H1 (cell line): ENCODE measurements at regions not wholly inside any gene's neighbourhood (a gene's known extent, or its start where the extent isn't known, plus 50 kb on each side); places are given as distances from the start of the nearest gene placed in this dataset.

ENCODE experiments used
- CTCF ChIA-PET: fragments of 300-600 bp; sonication (Branson Sonifier 250); formaldehyde crosslinking; loops from one replicate; lab custom pipeline; 2021; ENCODE audit not compliant: partially characterized antibody; lab: Charles Lee
- POLR2A ChIA-PET: fragments of 300-600 bp; sonication (Branson Sonifier 250); formaldehyde crosslinking; loops from one replicate; lab custom pipeline; 2021; ENCODE audit warnings: inconsistent platforms; ENCODE audit not compliant: partially characterized antibody; lab: Charles Lee
- DNase-seq, 2 experiments: peaks; one replicate each; pipeline versions ENCODE4 v3.0.0 to v3.0.0-alpha.2; 2010 to 2022; ENCODE audit warnings: low spot score in 2 of 2, low read depth in 1 of 2, mixed read lengths in 1 of 2
- FAIRE-seq: peaks from 2 replicates; lab custom pipeline; 2011; peaks lifted over from hg19 to GRCh38; lab: Jason Lieb, UNC
- H2AFZ ChIP-seq: 2 replicates; pipeline ENCODE4 v1.8.1; 2012; ENCODE audit warnings: low read length, inconsistent platforms
- H2AK5ac ChIP-seq: 2 replicates; pipeline ENCODE4 v1.6.1; 2013; ENCODE audit warnings: low read depth, low read length
- H2BK120ac ChIP-seq: replicated peaks from 2 replicates; pipeline ENCODE3; 2013; ENCODE audit warnings: low read depth, low read length, inconsistent platforms
- H2BK12ac ChIP-seq: 2 replicates; pipeline ENCODE4 v1.6.1; 2013; ENCODE audit warnings: low read depth, low read length
- H2BK15ac ChIP-seq: 2 replicates; pipeline ENCODE4 v1.6.1; 2013; ENCODE audit warnings: low read length
- H2BK20ac ChIP-seq: 2 replicates; pipeline ENCODE4 v1.6.1; 2013; ENCODE audit warnings: low read length
- H2BK5ac ChIP-seq: 2 replicates; pipeline ENCODE4 v1.6.1; 2013; ENCODE audit warnings: low read depth, low read length
- H3K14ac ChIP-seq: 2 replicates; pipeline ENCODE4 v1.6.1; 2013; ENCODE audit warnings: inconsistent platforms; ENCODE audit not compliant: insufficient read length
- H3K18ac ChIP-seq: 2 replicates; pipeline ENCODE4 v1.6.1; 2013; ENCODE audit warnings: low read length; ENCODE audit errors: extremely low read depth
- H3K23ac ChIP-seq: 2 replicates; pipeline ENCODE4 v1.6.1; 2013; ENCODE audit warnings: inconsistent platforms; ENCODE audit not compliant: insufficient read length
- H3K23me2 ChIP-seq: 2 replicates; pipeline ENCODE4 v1.6.1; 2013; ENCODE audit warnings: low read depth, low read length
- H3K27ac ChIP-seq: 2 replicates; pipeline ENCODE4 v1.6.1; 2011; ENCODE audit warnings: low read depth, low read length, inconsistent platforms
- H3K27me3 ChIP-seq, 4 experiments: replicated peaks in 1 of 4; 1 replicate in 1 of 4; 2 replicates in 3 of 4; pipeline versions ENCODE4 v1.6.1 to v1.8.1; 2011 to 2013; ENCODE audit warnings: low read length in 3 of 4, mild to moderate bottlenecking in 3 of 4, inconsistent platforms in 2 of 4, mixed read lengths in 2 of 4, moderate library complexity in 1 of 4; ENCODE audit not compliant: control insufficient read depth in 3 of 4, insufficient read depth in 3 of 4; ENCODE audit errors: extremely low read depth in 1 of 4
- H3K36me3 ChIP-seq, 4 experiments: 2 replicates each; pipeline versions ENCODE4 v1.6.1 to v1.8.1; 2011 to 2013; ENCODE audit warnings: mild to moderate bottlenecking in 4 of 4, low read length in 3 of 4, moderate library complexity in 2 of 4, control low read depth in 1 of 4, inconsistent platforms in 1 of 4; ENCODE audit not compliant: insufficient read depth in 4 of 4, control insufficient read depth in 2 of 4
- H3K4ac ChIP-seq: replicated peaks from 2 replicates; pipeline ENCODE3; 2013; ENCODE audit warnings: low read length, low read depth, mixed read lengths, inconsistent platforms; ENCODE audit not compliant: insufficient read length
- H3K4me1 ChIP-seq, 4 experiments: replicated peaks in 1 of 4; 1 replicate in 1 of 4; 2 replicates in 3 of 4; pipeline versions ENCODE4 v1.6.1 to v1.8.1; 2011 to 2013; ENCODE audit warnings: low read length in 3 of 4, inconsistent platforms in 2 of 4, mixed read lengths in 1 of 4; ENCODE audit not compliant: insufficient read depth in 4 of 4, control insufficient read depth in 3 of 4
- H3K4me2 ChIP-seq, 2 experiments: 2 replicates each; pipeline versions ENCODE4 v1.6.1 to v1.8.1; 2011 to 2013; ENCODE audit warnings: low read depth in 2 of 2, low read length in 2 of 2, control low read depth in 1 of 2, inconsistent platforms in 1 of 2, mild to moderate bottlenecking in 1 of 2; ENCODE audit not compliant: insufficient read depth in 1 of 2
- H3K4me3 ChIP-seq, 4 experiments: fragments of 200-600, 300-600 bp in 1 of 4; sonication (generic), shearing (Covaris generic), sonication (Bioruptor Twin) in 1 of 4; 2 replicates each; pipeline versions ENCODE4 v1.5.1 to v1.8.1; 2011 to 2016; ENCODE audit warnings: low read length in 4 of 4, low read depth in 3 of 4, control low read depth in 2 of 4, inconsistent platforms in 2 of 4, mild to moderate bottlenecking in 2 of 4, mixed read lengths in 1 of 4, moderate library complexity in 1 of 4; ENCODE audit not compliant: insufficient read depth in 2 of 4; ENCODE audit errors: extremely low read depth in 1 of 4
- H3K56ac ChIP-seq: replicated peaks from 2 replicates; pipeline ENCODE3; 2013; ENCODE audit warnings: low read depth, mild to moderate bottlenecking, mixed read lengths, low read length, inconsistent platforms; ENCODE audit not compliant: insufficient read length
- H3K79me1 ChIP-seq: 2 replicates; pipeline ENCODE4 v1.6.1; 2013; ENCODE audit warnings: low read depth, low read length, control low read depth
- H3K79me2 ChIP-seq, 2 experiments: 2 replicates each; pipeline versions ENCODE4 v1.6.1 to v1.8.1; 2012 to 2013; ENCODE audit warnings: low read length in 2 of 2, mild to moderate bottlenecking in 2 of 2, inconsistent platforms in 1 of 2; ENCODE audit not compliant: insufficient read depth in 2 of 2, control insufficient read depth in 1 of 2
- H3K9ac ChIP-seq, 4 experiments: replicated peaks in 1 of 4; 1 replicate in 1 of 4; 2 replicates in 3 of 4; pipeline versions ENCODE4 v1.6.1 to v1.8.1; 2011 to 2013; ENCODE audit warnings: low read depth in 3 of 4, low read length in 3 of 4, control low read depth in 2 of 4, mild to moderate bottlenecking in 2 of 4, moderate library complexity in 2 of 4, inconsistent platforms in 1 of 4; ENCODE audit errors: extremely low read depth in 1 of 4
- H3K9me3 ChIP-seq, 2 experiments: 2 replicates each; pipeline versions ENCODE4 v1.6.1 to v1.8.1; 2012 to 2013; ENCODE audit warnings: mild to moderate bottlenecking in 2 of 2, moderate library complexity in 2 of 2, control low read depth in 1 of 2, inconsistent platforms in 1 of 2, low read depth in 1 of 2, low read length in 1 of 2, mixed read lengths in 1 of 2; ENCODE audit not compliant: insufficient read depth in 2 of 2
- H4K20me1 ChIP-seq, 2 experiments: replicated peaks in 1 of 2; 2 replicates each; pipeline versions ENCODE3 to v1.8.1; 2011 to 2013; ENCODE audit warnings: inconsistent platforms in 2 of 2, low read length in 2 of 2, mild to moderate bottlenecking in 1 of 2; ENCODE audit not compliant: insufficient read depth in 2 of 2, control insufficient read depth in 1 of 2
- H4K5ac ChIP-seq: 2 replicates; pipeline ENCODE4 v1.6.1; 2013; ENCODE audit warnings: low read length, low read depth, mixed read lengths, inconsistent platforms; ENCODE audit not compliant: insufficient read length
- H4K8ac ChIP-seq: 2 replicates; pipeline ENCODE4 v1.8.0; 2013; ENCODE audit warnings: mild to moderate bottlenecking, moderate library complexity, low read length, inconsistent platforms; ENCODE audit not compliant: insufficient read depth; ENCODE audit errors: extremely low read depth
- H4K91ac ChIP-seq: replicated peaks from 2 replicates; pipeline ENCODE3; 2013; ENCODE audit warnings: low read length, mixed read lengths, inconsistent platforms; ENCODE audit not compliant: insufficient read length
- CHD1 ChIP-seq: IDR thresholded peaks from 2 replicates; pipeline ENCODE4 v1.6.1; 2012; ENCODE audit warnings: low read depth, low read length, improper control_type of control experiment
- CHD2 ChIP-seq: IDR thresholded peaks from 2 replicates; pipeline ENCODE4 v1.6.1; 2012; ENCODE audit warnings: low read length, improper control_type of control experiment
- EP300 ChIP-seq, 2 experiments: IDR thresholded peaks; 1 replicate in 1 of 2; 2 replicates in 1 of 2; pipeline ENCODE4 v1.6.1; 2011 to 2012; ENCODE audit warnings: low read depth in 2 of 2, low read length in 2 of 2, mild to moderate bottlenecking in 2 of 2, borderline replicate concordance in 1 of 2, inconsistent platforms in 1 of 2, moderate library complexity in 1 of 2
- GABPA ChIP-seq: IDR thresholded peaks from 2 replicates; pipeline ENCODE4 v1.6.1; 2011; ENCODE audit warnings: mild to moderate bottlenecking, low read length, moderate library complexity, borderline replicate concordance; ENCODE audit not compliant: insufficient read depth
- HDAC6 ChIP-seq: IDR thresholded peaks from one replicate; pipeline ENCODE4 v1.7.1; 2012; ENCODE audit warnings: low read depth, mild to moderate bottlenecking, inconsistent platforms, low read length, moderate library complexity
- KDM1A ChIP-seq: fragments of 200-600, 300-600 bp; sonication (generic); IDR thresholded peaks from 2 replicates; pipeline ENCODE4 v1.7.1; 2016; ENCODE audit warnings: mild to moderate bottlenecking, low read length, borderline replicate concordance
- KDM5A ChIP-seq: fragments of 200-600 bp; IDR thresholded peaks from 2 replicates; pipeline ENCODE4 v1.7.1; 2012; ENCODE audit warnings: mild to moderate bottlenecking, low read length, inconsistent platforms, mixed read lengths
- MAX ChIP-seq: IDR thresholded peaks from 2 replicates; pipeline ENCODE4 v1.6.1; 2012; ENCODE audit warnings: inconsistent platforms
- SIN3A ChIP-seq, 2 experiments: IDR thresholded peaks in 1 of 2; conservative IDR thresholded peaks in 1 of 2; 2 replicates each; pipeline ENCODE4 v1.6.1; 2011 to 2012; ENCODE audit warnings: low read length in 2 of 2, improper control_type of control experiment in 1 of 2, low read depth in 1 of 2, mild to moderate bottlenecking in 1 of 2
- SP2 ChIP-seq: IDR thresholded peaks from 2 replicates; pipeline ENCODE4 v1.6.1; 2012; ENCODE audit warnings: mild to moderate bottlenecking, low read length, inconsistent platforms
- TBP ChIP-seq: IDR thresholded peaks from 2 replicates; pipeline ENCODE4 v1.6.1; 2011; ENCODE audit warnings: low read depth, low read length, improper control_type of control experiment
- WGBS, 2 experiments: shearing (Covaris generic) in 1 of 2; methylation state at CpG; one replicate each; pipeline versions ENCODE4 v1.1.6 to v1.1.7; 2013 to 2015; ENCODE audit warnings: low lambda C conversion rate in 2 of 2, mixed read lengths in 2 of 2, inconsistent platforms in 1 of 2, low coverage in 1 of 2, missing lambda C conversion rate in 1 of 2; ENCODE audit not compliant: insufficient replicate concordance in 2 of 2, insufficient coverage in 1 of 2, insufficient read length in 1 of 2; ENCODE audit errors: extremely low coverage in 1 of 2, missing lambda C conversion rate in 1 of 2; 5-methylcytosine and 5-hydroxymethylcytosine counted together
- TF ChIP-seq, protein P1 (sequence below): IDR thresholded peaks from 2 replicates; pipeline ENCODE4 v1.6.1; 2011; ENCODE audit warnings: low read depth, mild to moderate bottlenecking, low read length; ENCODE audit not compliant: insufficient read depth

- H3K4ac ChIP-seq = no peak overlapping the region
- TF ChIP-seq CHD1 (no peak), HDAC6 (no peak), KDM5A (no peak), EP300 (IDR thresholded peaks at IDR 0.05; ENCODE audit: borderline replicate concordance in 1 of 2, low read depth in 2 of 2, low read length in 2 of 2) (no peak), GABPA (no peak), MAX (no peak), TBP (no peak), CHD2 (no peak), SIN3A (conservative IDR thresholded peaks at IDR 0.05 in 1 of 2, IDR thresholded peaks at IDR 0.05 in 1 of 2; ENCODE audit: low read depth in 1 of 2, low read length in 2 of 2) (no peak), KDM1A (no peak), SP2 (no peak)
- TF ChIP-seq, protein P1, sequence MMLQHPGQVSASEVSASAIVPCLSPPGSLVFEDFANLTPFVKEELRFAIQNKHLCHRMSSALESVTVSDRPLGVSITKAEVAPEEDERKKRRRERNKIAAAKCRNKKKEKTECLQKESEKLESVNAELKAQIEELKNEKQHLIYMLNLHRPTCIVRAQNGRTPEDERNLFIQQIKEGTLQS = no peak
Observed at GRCh38 chr16:63037761-63038396, 1001.6 kb upstream of the CDH8 start.

More at GRCh38 chr16:63037761-63038396, 1001.6 kb upstream of the CDH8 start:
- H3K9ac ChIP-seq = no peak overlapping the region
- CTCF ChIA-PET = no interaction called here
- 78% methylated on average over 1 of the region's 1 CpG; no CpG with 5 or more reads in 1 of the 2 experiments for WGBS, 2 experiments
- no peak overlapping the region for H2BK120ac ChIP-seq
- no peaks in the 10 kb centered on the region for H3K27me3 ChIP-seq
- POLR2A ChIA-PET = no interaction called here
- no peaks in the 10 kb centered on the region for H4K20me1 ChIP-seq
- H3K23me2 ChIP-seq = no peaks in the 10 kb centered on the region
- peaks cover 0 to 8% (median under 1%) of the 10 kb centered on the region in 4 experiments; a peak in 2 of 7 replicates for H3K4me1 ChIP-seq
- no peak overlapping the region for H3K4me2 ChIP-seq
- no peaks in the 10 kb centered on the region for H3K36me3 ChIP-seq
- DNase-seq (no peak), FAIRE-seq (no peak)
- H2AK5ac ChIP-seq = no peak overlapping the region
- H4K5ac ChIP-seq = no peak overlapping the region
- H3K56ac ChIP-seq = no peak overlapping the region
- H3K4me3 ChIP-seq = no peak overlapping the region
- no peak overlapping the region for H3K14ac ChIP-seq
- H3K18ac ChIP-seq = no peak overlapping the region
- H2AFZ ChIP-seq = no peak overlapping the region
- H2BK20ac ChIP-seq = no peak overlapping the region
- no peaks in the 10 kb centered on the region for H3K9me3 ChIP-seq
- H4K8ac ChIP-seq = no peak overlapping the region
- H2BK5ac ChIP-seq = no peak overlapping the region
- no peaks in the 10 kb centered on the region for H3K79me1 ChIP-seq
- no peak overlapping the region for H2BK12ac ChIP-seq
- no peak overlapping the region for H2BK15ac ChIP-seq
- H3K23ac ChIP-seq = no peak overlapping the region
- no peak overlapping the region for H4K91ac ChIP-seq
- H3K27ac ChIP-seq = no peak overlapping the region
- no peaks in the 10 kb centered on the region for H3K79me2 ChIP-seq
